ENCODE measurements at regions not wholly inside any gene's neighbourhood (a gene's known extent, or its start where the extent isn't known, plus 50 kb on each side); places are given as distances from the start of the nearest gene placed in this dataset.

- TF ChIP-seq POLR2AphosphoS5 (IDR thresholded peaks at IDR 0.05; ENCODE audit: low read depth, low read length) (no peak), SIN3A (IDR thresholded peaks at IDR 0.05; ENCODE audit: borderline replicate concordance, insufficient read depth, low read length) (no peak), TAF1 (IDR thresholded peaks at IDR 0.05; ENCODE audit: borderline replicate concordance, insufficient read depth, low read length) (no peak), REST (IDR thresholded peaks at IDR 0.05; ENCODE audit: insufficient read depth in 1 of 2, low read depth in 2 of 2, low read length in 2 of 2) (no peak), FOXP2 (optimal IDR thresholded peaks at IDR 0.05; ENCODE audit: borderline replicate concordance, extremely low read depth, extremely low read length, insufficient read depth) (no peak)
Measured at GRCh38 chr4:59175617-59176016, 2024.5 kb upstream of the ADGRL3 start.

Data from PFSK-1 (cell line).